ENCODE measurements at regions not wholly inside any gene's neighbourhood (a gene's known extent, or its start where the extent isn't known, plus 50 kb on each side); places are given as distances from the start of the nearest gene placed in this dataset.

GRCh38 chr12:11946161-11946560 is 124.6 kb upstream of the BCL2L14 start:
- no peak for DNase-seq

GRCh38 chr12:11947213-11947612 is 123.5 kb upstream of the BCL2L14 start:
- DNase-seq, result no peak

GRCh38 chr12:11949738-11950411 is 120.9 kb upstream of the BCL2L14 start:
- no peak for DNase-seq

- no peak for DNase-seq
These were observed 119.5 kb upstream of the BCL2L14 start for GRCh38 chr12:11951209-11951608.

- DNase-seq, result no peak
These were observed 117.2 kb upstream of the BCL2L14 start for GRCh38 chr12:11953523-11953922.

- no peak for DNase-seq
These were observed 116.6 kb upstream of the BCL2L14 start for GRCh38 chr12:11954181-11954580.

- DNase-seq, result peak; percentile 14
These were observed 112.3 kb upstream of the BCL2L14 start for GRCh38 chr12:11958221-11959091.

- no peak for DNase-seq
These were observed 111.5 kb upstream of the BCL2L14 start for GRCh38 chr12:11959117-11959823.

GRCh38 chr12:11960646-11961045 is 110.1 kb upstream of the BCL2L14 start:
- DNase-seq, result no peak

GRCh38 chr12:11961686-11962085 is 109.1 kb upstream of the BCL2L14 start:
- no peak for DNase-seq

- no peak for DNase-seq
These were observed 107.9 kb upstream of the BCL2L14 start for GRCh38 chr12:11962860-11963259.

- DNase-seq, result no peak
These were observed 106.8 kb upstream of the BCL2L14 start for GRCh38 chr12:11963841-11964471.

GRCh38 chr12:11965258-11965910 is 105.4 kb upstream of the BCL2L14 start:
- no peak for DNase-seq

GRCh38 chr12:11967376-11968047 is 103.2 kb upstream of the BCL2L14 start:
- no peak for DNase-seq

- no peak for DNase-seq
These were observed 102.7 kb upstream of the BCL2L14 start for GRCh38 chr12:11968048-11968383.

GRCh38 chr12:11968516-11968915 is 102.2 kb upstream of the BCL2L14 start:
- no peak for DNase-seq

- DNase-seq, result no peak
These were observed 101.1 kb upstream of the BCL2L14 start for GRCh38 chr12:11969437-11970154.

GRCh38 chr12:11970155-11970520 is 100.6 kb upstream of the BCL2L14 start:
- no peak for DNase-seq

- no peak for DNase-seq
These were observed 97.3 kb upstream of the BCL2L14 start for GRCh38 chr12:11973396-11973795.

GRCh38 chr12:11976005-11976404 is 94.7 kb upstream of the BCL2L14 start:
- DNase-seq, result no peak

GRCh38 chr12:11978726-11979384 is 91.9 kb upstream of the BCL2L14 start:
- DNase-seq, result no peak
